Adrenal gland (tissue), 5 donors: ENCODE measurements at regions not wholly inside any gene's neighbourhood (a gene's known extent, or its start where the extent isn't known, plus 50 kb on each side); places are given as distances from the start of the nearest gene placed in this dataset.

ENCODE experiments used
- CTCF ChIP-seq, 6 experiments: fragments of 450-650 bp in 4 of 6; fragments of 200-600 bp in 2 of 6; sonication (generic) in 1 of 6; IDR thresholded peaks; 1 replicate in 5 of 6; 2 replicates in 1 of 6; pipeline versions ENCODE4 v1.5.1 to v1.8.0; 2016 to 2021; ENCODE audit warnings: antibody characterized with exemption in 6 of 6, mild to moderate bottlenecking in 2 of 6, moderate library complexity in 1 of 6
- POLR2A ChIP-seq, 2 donors: fragments of 450-650 bp; IDR thresholded peaks; one replicate each; pipeline ENCODE4 v1.6.1; 2017; ENCODE audit warnings: antibody characterized with exemption in 2 of 2, mild to moderate bottlenecking in 2 of 2, moderate library complexity in 1 of 2
- donor health status: DM: no; HTN: no; CAD: no.

- TF ChIP-seq CTCF (IDR thresholded peaks at IDR 0.05): no peak
- no peak for TF ChIP-seq POLR2A (IDR thresholded peaks at IDR 0.05)
These were observed 218.1 kb upstream of the HMGA2 start for GRCh38 chr12:65606008-65606766.
